ENCODE measurements at regions not wholly inside any gene's neighbourhood (a gene's known extent, or its start where the extent isn't known, plus 50 kb on each side); places are given as distances from the start of the nearest gene placed in this dataset.

- TF ChIP-seq POLR2A (IDR thresholded peaks at IDR 0.05) (no peak), CTCF (IDR thresholded peaks at IDR 0.05) (no peak)
Observed at GRCh38 chr5:160935776-160936175, 83.8 kb upstream of the ATP10B start.
